CD4-positive, alpha-beta T cell treated with Interleukin-4 for 4 hours (primary cell): ENCODE measurements at regions not wholly inside any gene's neighbourhood (a gene's known extent, or its start where the extent isn't known, plus 50 kb on each side); places are given as distances from the start of the nearest gene placed in this dataset.

Source experiments
- DNase-seq: peaks from one replicate; pipeline ENCODE4 v3.0.0-alpha.2; 2020

GRCh38 chr7:47221826-47222225 lies 360.1 kb downstream of the TNS3 start:
- no peak for DNase-seq

GRCh38 chr7:47218378-47219176 lies 363.3 kb downstream of the TNS3 start:
- no peak for DNase-seq

- no peak for DNase-seq
Observed at GRCh38 chr7:47217570-47218360, 364.1 kb downstream of the TNS3 start.

GRCh38 chr7:47217086-47217485 lies 364.8 kb downstream of the TNS3 start:
- DNase-seq: no peak

- DNase-seq: no peak
Observed at GRCh38 chr7:47216439-47216838, 365.5 kb downstream of the TNS3 start.

GRCh38 chr7:47215640-47216039 lies 366.3 kb downstream of the TNS3 start:
- DNase-seq: no peak

- DNase-seq: no peak
Observed at GRCh38 chr7:47215049-47215448, 366.9 kb downstream of the TNS3 start.

- DNase-seq: no peak
Observed at GRCh38 chr7:47213276-47213675, 368.6 kb downstream of the TNS3 start.

GRCh38 chr7:47211519-47211973 lies 370.4 kb downstream of the TNS3 start:
- DNase-seq: no peak

GRCh38 chr7:47210281-47210854 lies 371.5 kb downstream of the TNS3 start:
- DNase-seq: no peak

GRCh38 chr7:47207956-47208355 lies 374.0 kb downstream of the TNS3 start:
- no peak for DNase-seq

- no peak for DNase-seq
Observed at GRCh38 chr7:47204709-47205108, 377.2 kb downstream of the TNS3 start.

GRCh38 chr7:47202146-47202783 lies 379.6 kb downstream of the TNS3 start:
- DNase-seq: no peak

GRCh38 chr7:47198159-47198558 lies 383.8 kb downstream of the TNS3 start:
- DNase-seq: no peak

- DNase-seq: no peak
Observed at GRCh38 chr7:47197486-47197885, 384.4 kb downstream of the TNS3 start.

GRCh38 chr7:47196737-47197136 lies 385.2 kb downstream of the TNS3 start:
- DNase-seq: no peak

- no peak for DNase-seq
Observed at GRCh38 chr7:47196106-47196645, 385.7 kb downstream of the TNS3 start.

- no peak for DNase-seq
Observed at GRCh38 chr7:47195641-47196040, 386.3 kb downstream of the TNS3 start.

- DNase-seq: no peak
Observed at GRCh38 chr7:47194516-47195057, 387.3 kb downstream of the TNS3 start.

- no peak for DNase-seq
Observed at GRCh38 chr7:47192978-47193377, 388.9 kb downstream of the TNS3 start.

- no peak for DNase-seq
Observed at GRCh38 chr7:47191876-47192291, 390.0 kb downstream of the TNS3 start.

- no peak for DNase-seq
Observed at GRCh38 chr7:47191316-47191715, 390.6 kb downstream of the TNS3 start.

GRCh38 chr7:47190462-47190861 lies 391.4 kb downstream of the TNS3 start:
- DNase-seq: no peak
